IPS-15b (cell line): ENCODE measurements at regions not wholly inside any gene's neighbourhood (a gene's known extent, or its start where the extent isn't known, plus 50 kb on each side); places are given as distances from the start of the nearest gene placed in this dataset.
"Not testable (repeated sequence)": the region's sequence is repeated elsewhere in the genome, so short reads cannot be mapped to it uniquely, and the experiment has no call there.

ENCODE experiments used
- H3K27me3 ChIP-seq: one replicate; pipeline ENCODE4 v1.6.1; 2013; ENCODE audit warnings: low read length; ENCODE audit not compliant: control insufficient read depth, insufficient read depth
- H3K36me3 ChIP-seq: one replicate; pipeline ENCODE4 v1.6.1; 2013; ENCODE audit warnings: low read length; ENCODE audit not compliant: control insufficient read depth, insufficient read depth
- H3K4me1 ChIP-seq: one replicate; pipeline ENCODE4 v1.6.1; 2013; ENCODE audit warnings: mild to moderate bottlenecking, low read length; ENCODE audit not compliant: control insufficient read depth, insufficient read depth
- H3K4me3 ChIP-seq: one replicate; pipeline ENCODE4 v1.5.1; 2013; ENCODE audit warnings: low read depth, low read length
- H3K9ac ChIP-seq: one replicate; pipeline ENCODE4 v1.6.1; 2013; ENCODE audit warnings: low read depth, mild to moderate bottlenecking, low read length
- H3K9me3 ChIP-seq: one replicate; pipeline ENCODE4 v1.6.1; 2013; ENCODE audit warnings: mild to moderate bottlenecking, low read length; ENCODE audit not compliant: control insufficient read depth, insufficient read depth

DNA sequence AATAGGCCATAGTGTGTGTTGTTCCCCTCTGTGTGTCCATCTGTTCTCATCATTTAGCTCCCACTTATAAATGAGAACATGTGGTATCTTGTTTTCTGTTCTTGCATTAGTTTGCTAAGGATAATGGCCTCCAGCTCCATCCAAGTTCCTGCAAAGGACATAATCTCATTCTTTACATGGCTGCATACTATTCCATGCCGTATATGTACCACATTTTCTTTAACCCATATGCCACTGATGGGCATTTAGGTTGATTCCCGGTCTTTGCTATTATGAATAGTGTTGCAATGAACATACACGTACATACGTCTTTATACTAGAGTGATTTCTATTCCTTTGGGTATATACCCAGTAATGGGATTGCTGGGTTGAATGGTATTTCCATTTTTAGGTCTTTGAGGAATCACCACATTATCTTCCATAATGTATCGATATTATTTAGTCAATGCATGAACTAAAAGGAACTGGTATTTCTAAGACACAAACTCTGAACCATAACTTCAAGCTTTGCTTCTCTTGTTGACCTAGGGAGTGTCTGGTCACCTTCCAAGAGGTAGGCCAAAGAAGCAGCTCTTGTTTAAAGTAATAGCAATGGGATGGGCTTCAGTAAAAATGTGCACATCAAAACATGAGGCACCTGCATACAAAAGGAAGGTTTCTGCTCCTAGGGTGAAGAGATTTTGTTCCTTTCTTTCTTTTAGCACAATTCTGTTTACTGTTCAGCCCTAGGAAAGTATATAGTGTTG lies 343.0 kb upstream of the ARID1B start:
- H3K9ac ChIP-seq = no peak overlapping the region

GRCh38 chr6:156432543-156432942 lies 344.6 kb upstream of the ARID1B start:
- H3K27me3 ChIP-seq = no peaks in the 10 kb centered on the region

More for the DNA sequence above, 343.0 kb upstream of the ARID1B start:
- Histone ChIP-seq H3K4me1 (no peaks in the 10 kb centered on the region), H3K4me3 (no peak overlapping the region), H3K27me3 (no peaks in the 10 kb centered on the region), H3K9me3 (no peaks in the 10 kb centered on the region), H3K36me3 (no peaks in the 10 kb centered on the region)

GRCh38 chr6:156430386-156430785 lies 346.8 kb upstream of the ARID1B start:
- Histone ChIP-seq H3K4me3 (no peak overlapping the region), H3K36me3 (no peaks in the 10 kb centered on the region), H3K9ac (no peak overlapping the region), H3K27me3 (no peaks in the 10 kb centered on the region), H3K9me3 (no peaks in the 10 kb centered on the region), H3K4me1 (no peaks in the 10 kb centered on the region)

More at GRCh38 chr6:156432543-156432942, 344.6 kb upstream of the ARID1B start:
- no peaks in the 10 kb centered on the region for H3K9me3 ChIP-seq
- no peak overlapping the region for H3K4me3 ChIP-seq
- no peak overlapping the region for H3K9ac ChIP-seq
- no peaks in the 10 kb centered on the region for H3K4me1 ChIP-seq
- no peaks in the 10 kb centered on the region for H3K36me3 ChIP-seq

GRCh38 chr6:156427345-156427744 lies 349.8 kb upstream of the ARID1B start:
- no peaks in the 10 kb centered on the region for H3K4me1 ChIP-seq
- H3K9ac ChIP-seq = no peak overlapping the region

DNA sequence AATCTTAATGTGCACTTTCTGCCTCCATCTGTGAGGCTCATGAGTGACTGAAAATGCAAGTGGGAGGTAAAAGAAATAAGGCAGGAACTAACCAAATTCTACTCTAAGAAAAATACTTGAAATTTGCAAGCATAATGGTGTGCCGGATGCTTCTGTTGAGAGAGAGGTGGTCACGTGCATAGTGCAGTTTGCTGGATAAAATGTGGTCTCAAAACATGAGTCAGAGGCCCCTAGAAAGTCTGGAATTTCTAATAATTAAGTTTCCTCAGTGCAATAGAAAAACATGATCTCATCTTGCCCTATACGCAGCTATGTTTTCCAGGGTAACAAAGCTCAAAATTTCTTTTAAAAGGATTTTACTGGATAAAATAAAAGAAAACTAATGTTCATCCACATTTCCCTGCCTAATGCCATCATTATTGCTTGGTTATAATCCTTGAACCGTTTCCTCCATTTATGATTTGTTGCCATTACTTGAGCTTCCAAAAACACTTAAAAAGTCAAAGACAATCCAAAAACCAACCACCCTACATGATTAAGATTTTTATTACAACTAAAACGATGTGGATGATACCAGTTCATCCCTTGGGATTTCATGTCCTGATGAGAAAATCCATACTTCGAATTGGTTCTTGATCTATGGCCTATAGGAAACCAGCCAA lies 351.7 kb upstream of the ARID1B start:
- Histone ChIP-seq H3K36me3 (no peaks in the 10 kb centered on the region), H3K9ac (no peak overlapping the region), H3K4me3 (no peak overlapping the region), H3K9me3 (peaks cover 2% of the 10 kb centered on the region), H3K4me1 (no peaks in the 10 kb centered on the region), H3K27me3 (no peaks in the 10 kb centered on the region)

More at GRCh38 chr6:156427345-156427744, 349.8 kb upstream of the ARID1B start:
- no peaks in the 10 kb centered on the region for H3K36me3 ChIP-seq
- no peak overlapping the region for H3K4me3 ChIP-seq
- H3K9me3 ChIP-seq = no peaks in the 10 kb centered on the region
- H3K27me3 ChIP-seq = no peaks in the 10 kb centered on the region

- H3K9ac ChIP-seq = no peak overlapping the region
- H3K4me3 ChIP-seq = no peak overlapping the region
- peaks cover 2% of the 10 kb centered on the region for H3K9me3 ChIP-seq
- H3K4me1 ChIP-seq = no peaks in the 10 kb centered on the region
- no peaks in the 10 kb centered on the region for H3K36me3 ChIP-seq
- H3K27me3 ChIP-seq = no peaks in the 10 kb centered on the region
These were observed 353.3 kb upstream of the ARID1B start for GRCh38 chr6:156423829-156424228.

DNA sequence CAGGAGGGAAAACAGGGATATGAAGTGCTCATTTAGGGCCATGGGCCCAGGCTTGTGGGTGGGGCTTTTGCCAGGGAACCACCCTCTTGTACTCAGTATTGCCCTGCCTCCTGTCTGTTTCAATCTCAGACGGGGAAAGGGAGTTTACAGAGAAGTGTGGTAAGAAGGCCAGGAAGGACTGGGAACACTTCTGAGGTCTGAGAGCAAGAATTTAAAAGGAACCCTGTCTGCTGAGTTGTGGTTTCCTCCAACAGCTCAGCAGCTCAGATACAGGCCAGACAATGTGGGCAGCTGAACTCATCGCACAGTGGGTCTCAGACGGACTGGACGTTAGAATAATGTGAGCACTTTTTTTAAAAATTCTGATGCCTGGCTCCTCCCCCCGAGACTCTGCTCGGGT lies 354.1 kb upstream of the ARID1B start:
- no peak overlapping the region for H3K4me3 ChIP-seq
- H3K9ac ChIP-seq = no peak overlapping the region

GRCh38 chr6:156421933-156422332 lies 355.2 kb upstream of the ARID1B start:
- no peaks in the 10 kb centered on the region for H3K4me1 ChIP-seq
- no peak overlapping the region for H3K4me3 ChIP-seq
- no peaks in the 10 kb centered on the region for H3K36me3 ChIP-seq
- no peak overlapping the region for H3K9ac ChIP-seq
- peaks cover 2% of the 10 kb centered on the region for H3K9me3 ChIP-seq
- H3K27me3 ChIP-seq = no peaks in the 10 kb centered on the region

More for the DNA sequence above, 354.1 kb upstream of the ARID1B start:
- no peaks in the 10 kb centered on the region for H3K36me3 ChIP-seq
- H3K27me3 ChIP-seq = no peaks in the 10 kb centered on the region
- peaks cover 2% of the 10 kb centered on the region for H3K9me3 ChIP-seq
- H3K4me1 ChIP-seq = no peaks in the 10 kb centered on the region

DNA sequence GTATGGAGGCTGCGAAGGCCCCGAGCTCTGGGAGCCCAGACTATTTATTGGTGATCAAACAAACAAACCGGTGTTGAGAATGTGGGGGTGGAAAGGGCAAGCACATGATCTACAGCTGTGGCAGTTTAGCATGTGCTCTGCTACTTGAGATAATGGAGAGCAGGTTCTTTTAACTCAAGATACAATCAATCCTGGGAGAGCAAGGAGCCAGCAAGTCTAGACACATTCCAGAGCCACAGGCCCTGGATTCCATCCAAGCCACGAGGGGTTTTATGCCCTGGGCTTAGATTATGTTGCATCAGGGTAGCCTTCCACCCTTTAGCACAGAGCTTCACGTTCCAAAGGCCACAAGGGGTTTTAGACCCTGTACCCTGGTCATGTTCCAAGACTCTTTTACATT lies 355.9 kb upstream of the ARID1B start:
- not testable (repeated sequence) for H3K27me3 ChIP-seq, H3K4me3 ChIP-seq, H3K9me3 ChIP-seq, H3K36me3 ChIP-seq, H3K4me1 ChIP-seq, H3K9ac ChIP-seq

- Histone ChIP-seq H3K4me3 (no peak overlapping the region), H3K27me3 (no peaks in the 10 kb centered on the region), H3K9me3 (peaks cover 2% of the 10 kb centered on the region), H3K36me3 (no peaks in the 10 kb centered on the region), H3K4me1 (no peaks in the 10 kb centered on the region), H3K9ac (no peak overlapping the region)
These were observed 356.8 kb upstream of the ARID1B start for GRCh38 chr6:156420172-156420993.

- no peaks in the 10 kb centered on the region for H3K36me3 ChIP-seq
- H3K4me3 ChIP-seq = no peak overlapping the region
- peaks cover 2% of the 10 kb centered on the region for H3K9me3 ChIP-seq
- no peaks in the 10 kb centered on the region for H3K27me3 ChIP-seq
- H3K4me1 ChIP-seq = no peaks in the 10 kb centered on the region
- no peak overlapping the region for H3K9ac ChIP-seq
These were observed 357.6 kb upstream of the ARID1B start for GRCh38 chr6:156419594-156419993.
